ENCODE measurements at regions not wholly inside any gene's neighbourhood (a gene's known extent, or its start where the extent isn't known, plus 50 kb on each side); places are given as distances from the start of the nearest gene placed in this dataset.
A peak's percentile ranks its signal among the peaks of the same experiment; 100 is the strongest.

GRCh38 chr9:1722404-1722803 is 292.7 kb upstream of the SMARCA2 start:
- Histone ChIP-seq H3K36me3 (no peaks in the 10 kb centered on the region), H3K9me3 (ENCODE audit: low read depth) (no peaks in the 10 kb centered on the region), H3K4me3 (no peak overlapping the region), H3K27ac (no peak overlapping the region), H3K4me1 (ENCODE audit: low read depth) (no peaks in the 10 kb centered on the region), H3K27me3 (no peaks in the 10 kb centered on the region)
- no peak for DNase-seq (ENCODE audit: low read depth in 1 of 2, low spot score in 1 of 2)
- TF ChIP-seq CTCF (IDR thresholded peaks at IDR 0.05; ENCODE audit: low read depth, low read length) = no peak

- Histone ChIP-seq H3K27me3 (no peaks in the 10 kb centered on the region), H3K27ac (no peak overlapping the region), H3K36me3 (no peaks in the 10 kb centered on the region), H3K4me1 (ENCODE audit: low read depth) (no peaks in the 10 kb centered on the region), H3K9me3 (ENCODE audit: low read depth) (no peaks in the 10 kb centered on the region), H3K4me3 (no peak overlapping the region)
- no peak for TF ChIP-seq CTCF (IDR thresholded peaks at IDR 0.05; ENCODE audit: low read depth, low read length)
- no peak for DNase-seq (ENCODE audit: low read depth in 1 of 2, low spot score in 1 of 2)
Observed at GRCh38 chr9:1723522-1724015, 291.6 kb upstream of the SMARCA2 start.

- no peaks in the 10 kb centered on the region for H3K9me3 ChIP-seq (ENCODE audit: low read depth)
- DNase-seq (ENCODE audit: low read depth in 1 of 2, low spot score in 1 of 2) = no peak
- H3K27ac ChIP-seq = no peak overlapping the region
- H3K36me3 ChIP-seq = no peaks in the 10 kb centered on the region
- no peaks in the 10 kb centered on the region for H3K27me3 ChIP-seq
- TF ChIP-seq CTCF (IDR thresholded peaks at IDR 0.05; ENCODE audit: low read depth, low read length) = no peak
- no peak overlapping the region for H3K4me3 ChIP-seq
- H3K4me1 ChIP-seq (ENCODE audit: low read depth) = no peaks in the 10 kb centered on the region
Observed at GRCh38 chr9:1726993-1727759, 288.0 kb upstream of the SMARCA2 start.

- H3K36me3 ChIP-seq = no peaks in the 10 kb centered on the region
- no peak for DNase-seq (ENCODE audit: low read depth in 1 of 2, low spot score in 1 of 2)
- H3K4me3 ChIP-seq = no peak overlapping the region
- TF ChIP-seq CTCF (IDR thresholded peaks at IDR 0.05; ENCODE audit: low read depth, low read length) = no peak
- no peak overlapping the region for H3K27ac ChIP-seq
- no peaks in the 10 kb centered on the region for H3K9me3 ChIP-seq (ENCODE audit: low read depth)
- no peaks in the 10 kb centered on the region for H3K4me1 ChIP-seq (ENCODE audit: low read depth)
- H3K27me3 ChIP-seq = no peaks in the 10 kb centered on the region
Observed at GRCh38 chr9:1729631-1730030, 285.5 kb upstream of the SMARCA2 start.

- no peaks in the 10 kb centered on the region for H3K4me1 ChIP-seq (ENCODE audit: low read depth)
- no peak overlapping the region for H3K27ac ChIP-seq
- H3K27me3 ChIP-seq = no peaks in the 10 kb centered on the region
- peak; percentile 27 for TF ChIP-seq CTCF (IDR thresholded peaks at IDR 0.05; ENCODE audit: low read depth, low read length)
- no peaks in the 10 kb centered on the region for H3K36me3 ChIP-seq
- no peak overlapping the region for H3K4me3 ChIP-seq
- peak in 1 of 2 donors; percentile 3 for DNase-seq (ENCODE audit: low read depth in 1 of 2, low spot score in 1 of 2)
- H3K9me3 ChIP-seq (ENCODE audit: low read depth) = no peaks in the 10 kb centered on the region
Observed at GRCh38 chr9:1732670-1733069, 282.5 kb upstream of the SMARCA2 start.
